Astrocyte of the spinal cord (primary cell): ENCODE measurements at regions not wholly inside any gene's neighbourhood (a gene's known extent, or its start where the extent isn't known, plus 50 kb on each side); places are given as distances from the start of the nearest gene placed in this dataset.

ENCODE experiments used
- DNase-seq: peaks from one replicate; pipeline ENCODE4 v3.0.0; 2011; ENCODE audit warnings: low read depth, low spot score
- H3K4me3 ChIP-seq: 2 replicates; pipeline ENCODE4 v1.5.1; 2011; ENCODE audit warnings: low read depth, mild to moderate bottlenecking, low read length, moderate library complexity
- CTCF ChIP-seq: IDR thresholded peaks from 2 replicates; pipeline ENCODE4 v1.5.1; 2012; ENCODE audit warnings: low read depth, mild to moderate bottlenecking, low read length, inconsistent platforms
- in situ Hi-C: cut with HindIII; loops from 2 replicates; pipeline ENCODE4 v1.10.0; 2017; ENCODE audit warnings: low sequenced_read_pairs

DNA sequence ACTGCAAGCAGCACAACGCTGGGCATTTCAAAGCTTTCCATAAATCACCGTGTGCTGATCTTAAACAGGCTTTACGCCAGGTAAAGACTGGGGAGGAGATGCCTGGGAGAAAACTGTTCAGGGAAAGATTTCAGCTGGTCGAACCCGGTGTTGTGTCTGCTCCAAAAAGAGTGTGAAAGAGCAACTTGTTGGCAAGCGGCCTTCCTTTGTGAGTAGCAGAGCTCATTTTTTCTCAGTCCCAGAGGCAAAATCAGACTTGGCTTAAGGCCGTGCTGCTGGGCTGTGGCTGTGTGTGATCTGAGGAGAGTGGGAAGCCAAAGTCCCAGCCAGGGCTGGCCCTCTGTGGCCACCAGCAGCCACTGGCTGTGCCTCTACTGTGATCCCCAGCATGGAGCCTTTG, 75.7 kb upstream of the E2F8 start:
- no peak overlapping the region for H3K4me3 ChIP-seq
- no peak for DNase-seq
- in situ Hi-C loops, result no loop called here
- TF ChIP-seq CTCF, result no peak

- DNase-seq, result no peak
- in situ Hi-C loops, result no loop called here
- no peak overlapping the region for H3K4me3 ChIP-seq
- no peak for TF ChIP-seq CTCF
Measured at GRCh38 chr11:19315511-19315910, 74.8 kb upstream of the E2F8 start.

DNA sequence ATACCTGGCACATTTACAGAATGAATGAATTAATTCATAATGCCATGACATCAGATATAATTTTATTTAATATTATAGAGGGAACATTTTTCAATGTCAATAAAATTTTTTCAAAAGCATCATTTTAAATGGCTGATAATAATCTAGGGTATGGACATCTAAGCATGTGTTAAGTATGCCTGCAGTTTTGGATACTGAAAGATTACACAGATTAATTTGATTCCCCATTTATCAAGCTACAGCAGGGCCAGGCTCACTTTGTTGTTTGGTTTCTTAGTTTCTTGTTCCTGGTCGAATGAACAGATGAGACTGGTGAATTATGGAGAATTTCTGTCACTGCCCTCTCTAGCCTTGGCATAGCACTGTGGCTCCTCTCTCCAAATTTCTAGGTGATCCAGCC, 72.4 kb upstream of the E2F8 start:
- no peak for DNase-seq
- H3K4me3 ChIP-seq, result no peak overlapping the region
- in situ Hi-C loops, result no loop called here
- no peak for TF ChIP-seq CTCF

DNA sequence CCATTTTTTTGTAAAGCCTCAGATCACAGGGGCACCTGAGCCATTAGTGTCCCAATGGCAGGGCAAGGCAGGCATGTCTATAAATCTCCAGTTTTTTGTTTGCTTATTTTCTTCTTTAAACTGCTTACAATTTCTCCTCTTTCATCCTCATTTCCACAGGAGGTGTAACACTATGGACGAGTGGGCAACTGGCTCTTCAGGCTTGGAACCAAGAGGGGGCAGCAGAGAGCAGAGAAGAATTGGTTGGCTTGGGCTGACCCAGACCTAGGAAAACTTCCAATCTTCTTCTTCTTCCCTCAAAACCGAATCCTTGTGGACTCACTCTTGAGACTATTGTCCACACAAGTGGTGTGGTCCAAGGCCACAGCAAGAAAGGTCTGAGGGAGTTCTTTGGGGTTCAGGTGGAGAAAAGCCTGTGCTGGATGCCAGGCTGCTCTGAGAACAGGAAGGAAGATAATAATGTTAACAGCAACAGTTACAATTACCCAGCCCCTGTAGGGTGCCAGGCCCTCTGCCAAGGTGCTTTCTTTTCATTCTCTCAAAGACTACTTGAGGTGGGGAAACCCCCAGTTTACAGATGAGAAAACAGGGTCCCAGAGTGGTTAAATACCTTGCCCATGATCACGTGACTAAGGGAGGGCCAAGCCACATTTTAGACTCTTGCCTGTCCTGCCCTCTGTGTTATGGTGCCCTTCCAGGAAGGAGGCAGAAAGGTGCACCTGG, 70.7 kb upstream of the E2F8 start:
- DNase-seq, result peak; percentile 47
- in situ Hi-C loops, result no loop called here
- H3K4me3 ChIP-seq, result no peak overlapping the region
- TF ChIP-seq CTCF, result peak; percentile 96

GRCh38 chr11:19307498-19307897, 66.8 kb upstream of the E2F8 start:
- no peak overlapping the region for H3K4me3 ChIP-seq
- DNase-seq, result no peak
- in situ Hi-C loops, result no loop called here
- TF ChIP-seq CTCF, result no peak

GRCh38 chr11:19306179-19306944, 65.6 kb upstream of the E2F8 start:
- no peak for TF ChIP-seq CTCF
- in situ Hi-C loops, result no loop called here
- DNase-seq, result no peak
- no peak overlapping the region for H3K4me3 ChIP-seq
